ENCODE measurements at regions not wholly inside any gene's neighbourhood (a gene's known extent, or its start where the extent isn't known, plus 50 kb on each side); places are given as distances from the start of the nearest gene placed in this dataset.
A peak's percentile ranks its signal among the peaks of the same experiment; 100 is the strongest.

DNA sequence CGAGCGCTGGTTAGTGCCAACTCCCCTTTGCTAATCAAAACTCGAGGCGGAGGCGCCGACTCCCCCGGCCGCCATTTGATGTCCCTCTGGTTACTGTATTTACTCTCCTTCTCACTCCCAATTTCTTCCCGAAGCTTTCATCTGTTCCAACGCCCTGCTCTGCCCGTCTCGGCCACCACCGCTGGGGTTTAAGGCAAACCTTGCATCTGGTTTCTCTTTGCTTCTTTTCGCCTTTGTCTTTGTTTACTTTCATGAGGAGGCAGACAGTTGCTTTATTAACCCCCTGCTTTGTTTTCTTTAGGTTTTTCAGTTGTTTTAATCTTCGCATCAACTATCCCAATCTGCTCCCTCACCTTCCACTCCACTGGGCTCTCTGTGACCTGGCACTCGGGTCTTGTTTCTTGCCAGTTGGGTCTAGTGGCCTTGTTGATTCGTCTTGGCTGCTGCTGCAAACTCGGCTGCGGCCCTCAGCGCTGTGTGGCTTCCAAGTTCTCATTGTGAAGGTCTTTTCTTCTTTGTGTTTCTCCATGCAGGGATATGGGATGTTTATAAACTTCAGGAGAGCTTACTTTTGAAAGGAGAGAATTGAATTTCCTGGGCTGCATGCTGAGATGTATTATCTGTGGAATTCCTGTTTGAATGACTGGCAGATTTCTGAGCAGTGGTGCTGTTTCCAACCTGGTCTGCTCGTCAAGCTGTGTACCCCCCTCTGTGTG lies 155.1 kb downstream of the CDC5L start:
- no peak overlapping the region for H4K5ac ChIP-seq (ENCODE audit: insufficient read length, low read depth, low read length)
- H2BK15ac ChIP-seq (ENCODE audit: low read depth, low read length): no peak overlapping the region
- Mint-ChIP-seq H3K9me3 (peaks cover 9 to 11% of the 10 kb centered on the region in 2 experiments; a peak in 4 of 5 replicates), H3K4me1 (peaks cover 35% of the 10 kb centered on the region in 2 experiments), H3K27me3 (ENCODE audit: low read depth) (peaks cover 4% of the 10 kb centered on the region; the same call in 1 of the 2 replicates), H3K36me3 (ENCODE audit: insufficient read depth in 1 of 3, low read depth in 3 of 3) (peaks cover 2 to 9% (median 6%) of the 10 kb centered on the region in 3 experiments; a peak in 4 of 7 replicates), H3K27ac (peak overlapping the region; percentile 93 to 98 (median 97)), H3K4me3 (peak overlapping the region; percentile 37 to 63)
- H3K18ac ChIP-seq (ENCODE audit: insufficient read length, low read depth, low read length): peak overlapping the region; percentile 92
- peak overlapping the region; percentile 63 for H2BK120ac ChIP-seq (ENCODE audit: low read depth, low read length, poor library complexity, severe bottlenecking)
- peak overlapping the region; percentile 30 for H3K4me2 ChIP-seq (ENCODE audit: insufficient read depth, insufficient read length, low read length)
- H3T11ph ChIP-seq (ENCODE audit: low read length): no peak overlapping the region
- no peak overlapping the region for H3K23ac ChIP-seq (ENCODE audit: insufficient read length, low read depth, low read length)
- H2AK5ac ChIP-seq (ENCODE audit: insufficient read length, low read length): no peak overlapping the region
- peak overlapping the region; percentile 83; the same call in 1 of the 2 replicates for H3K14ac ChIP-seq (ENCODE audit: insufficient read depth, low read length)
- no peaks in the 10 kb centered on the region for H3K79me2 ChIP-seq (ENCODE audit: insufficient read depth, low read length)
- H3K79me1 ChIP-seq (ENCODE audit: insufficient read depth, low read depth, low read length, poor library complexity, severe bottlenecking): no peaks in the 10 kb centered on the region
- H3K27ac ChIP-seq (ENCODE audit: insufficient read length, low read depth, low read length): peak overlapping the region; percentile 81
- H3K9me3 ChIP-seq (ENCODE audit: control insufficient read depth, low read depth, low read length): no peaks in the 10 kb centered on the region
- H2BK12ac ChIP-seq (ENCODE audit: insufficient read length, low read depth, low read length): peak overlapping the region; percentile 77
- no peak overlapping the region for H3K56ac ChIP-seq (ENCODE audit: insufficient read length, low read depth, low read length)
- H3K4me1 ChIP-seq (ENCODE audit: insufficient read depth, low read length): peaks cover 7% of the 10 kb centered on the region; the same call in 1 of the 2 replicates
- no peak overlapping the region for H4K91ac ChIP-seq (ENCODE audit: insufficient read length, low read depth, low read length)
- no peak overlapping the region for H4K8ac ChIP-seq (replicated peaks; ENCODE audit: insufficient read length, low read depth, low read length)
- peak overlapping the region; percentile 76 for H2BK5ac ChIP-seq (ENCODE audit: insufficient read length, low read length)
- H3K9ac ChIP-seq (ENCODE audit: extremely low read depth, insufficient read length, low read length): no peak overlapping the region
- no peaks in the 10 kb centered on the region for H3K27me3 ChIP-seq (ENCODE audit: insufficient read depth, low read length)
- no peak overlapping the region for H2BK20ac ChIP-seq (ENCODE audit: low read depth, low read length, poor library complexity, severe bottlenecking)
- TF ChIP-seq, protein P1, sequence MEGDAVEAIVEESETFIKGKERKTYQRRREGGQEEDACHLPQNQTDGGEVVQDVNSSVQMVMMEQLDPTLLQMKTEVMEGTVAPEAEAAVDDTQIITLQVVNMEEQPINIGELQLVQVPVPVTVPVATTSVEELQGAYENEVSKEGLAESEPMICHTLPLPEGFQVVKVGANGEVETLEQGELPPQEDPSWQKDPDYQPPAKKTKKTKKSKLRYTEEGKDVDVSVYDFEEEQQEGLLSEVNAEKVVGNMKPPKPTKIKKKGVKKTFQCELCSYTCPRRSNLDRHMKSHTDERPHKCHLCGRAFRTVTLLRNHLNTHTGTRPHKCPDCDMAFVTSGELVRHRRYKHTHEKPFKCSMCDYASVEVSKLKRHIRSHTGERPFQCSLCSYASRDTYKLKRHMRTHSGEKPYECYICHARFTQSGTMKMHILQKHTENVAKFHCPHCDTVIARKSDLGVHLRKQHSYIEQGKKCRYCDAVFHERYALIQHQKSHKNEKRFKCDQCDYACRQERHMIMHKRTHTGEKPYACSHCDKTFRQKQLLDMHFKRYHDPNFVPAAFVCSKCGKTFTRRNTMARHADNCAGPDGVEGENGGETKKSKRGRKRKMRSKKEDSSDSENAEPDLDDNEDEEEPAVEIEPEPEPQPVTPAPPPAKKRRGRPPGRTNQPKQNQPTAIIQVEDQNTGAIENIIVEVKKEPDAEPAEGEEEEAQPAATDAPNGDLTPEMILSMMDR (conservative IDR thresholded peaks at IDR 0.05): no peak
- H3K4ac ChIP-seq (ENCODE audit: low read depth, low read length): no peak overlapping the region
- peaks cover 4% of the 10 kb centered on the region for H3K23me2 ChIP-seq (ENCODE audit: insufficient read length, low read depth, low read length, poor library complexity, severe bottlenecking)
- no CpG with 5 or more reads among the region's 21 CpGs for WGBS (ENCODE audit: extremely low coverage, insufficient read length, low lambda C conversion rate)
- DNase-seq: peak; percentile 48
- H4K20me1 ChIP-seq (ENCODE audit: control insufficient read depth, insufficient read depth, insufficient read length): no peaks in the 10 kb centered on the region
- peak overlapping the region; percentile 26 for H2AFZ ChIP-seq (ENCODE audit: low read length)

Data from H9 (cell line).